OCI-LY1 (cell line): ENCODE measurements at regions not wholly inside any gene's neighbourhood (a gene's known extent, or its start where the extent isn't known, plus 50 kb on each side); places are given as distances from the start of the nearest gene placed in this dataset.
"Not testable (repeated sequence)": the region's sequence is repeated elsewhere in the genome, so short reads cannot be mapped to it uniquely, and the experiment has no call there.

Experiments
- H2AFZ ChIP-seq: fragments of 200-600 bp; sonication (generic), shearing (Covaris generic); 2 replicates; pipeline ENCODE4 v1.6.0; 2014; ENCODE audit warnings: antibody characterized with exemption, mild to moderate bottlenecking, low read length
- H3F3A ChIP-seq: fragments of 200-600 bp; sonication (generic), shearing (Covaris generic); 2 replicates; pipeline ENCODE4 v1.6.0; 2014; ENCODE audit warnings: mild to moderate bottlenecking, antibody characterized with exemption, low read length, moderate library complexity; ENCODE audit not compliant: insufficient read depth
- H3K27ac ChIP-seq: fragments of 200-600 bp; sonication (generic); 2 replicates; pipeline ENCODE4 v1.5.1; 2014; ENCODE audit warnings: low read length, mixed run types, mild to moderate bottlenecking, low read depth; ENCODE audit not compliant: poor library complexity, severe bottlenecking
- H3K27me3 ChIP-seq: fragments of 200-600 bp; sonication (generic); 2 replicates; pipeline ENCODE4 v1.6.0; 2014; ENCODE audit warnings: antibody characterized with exemption, mild to moderate bottlenecking, low read length, moderate library complexity; ENCODE audit not compliant: insufficient read depth
- H3K36me3 ChIP-seq: fragments of 200-600 bp; sonication (generic); 2 replicates; pipeline ENCODE4 v1.6.1; 2014; ENCODE audit warnings: mild to moderate bottlenecking, antibody characterized with exemption, low read length, moderate library complexity, mixed read lengths; ENCODE audit not compliant: insufficient read depth
- H3K4me1 ChIP-seq: fragments of 200-600 bp; sonication (generic); 2 replicates; pipeline ENCODE4 v1.5.1; 2014; ENCODE audit warnings: mild to moderate bottlenecking, low read length, moderate library complexity; ENCODE audit not compliant: insufficient read depth, severe bottlenecking
- H3K4me2 ChIP-seq: fragments of 200-600 bp; sonication (generic), shearing (Covaris generic); 2 replicates; pipeline ENCODE4 v1.6.1; 2014; ENCODE audit warnings: low read length
- H3K4me3 ChIP-seq: fragments of 200-600 bp; sonication (generic); 2 replicates; pipeline ENCODE4 v1.5.1; 2014; ENCODE audit warnings: low read length, low read depth, mild to moderate bottlenecking, mixed read lengths; ENCODE audit not compliant: poor library complexity, severe bottlenecking
- H3K79me2 ChIP-seq: fragments of 200-600 bp; shearing (Covaris generic); 2 replicates; pipeline ENCODE4 v1.6.1; 2016; ENCODE audit warnings: mixed run types, low read length, mixed read lengths; ENCODE audit not compliant: insufficient read depth
- H3K9ac ChIP-seq: fragments of 200-600 bp; sonication (generic), shearing (Covaris generic); 2 replicates; pipeline ENCODE4 v1.6.1; 2014; ENCODE audit warnings: mild to moderate bottlenecking, low read length, mixed read lengths
- H3K9me2 ChIP-seq: fragments of 200-600 bp; sonication (generic), shearing (Covaris generic); 2 replicates; pipeline ENCODE4 v1.6.1; 2014; ENCODE audit warnings: low read depth, mild to moderate bottlenecking, low read length, mixed read lengths
- H3K9me3 ChIP-seq: fragments of 200-600 bp; shearing (Covaris generic); 2 replicates; pipeline ENCODE4 v1.6.1; 2014; ENCODE audit warnings: low read length, mixed read lengths
- H4K20me1 ChIP-seq: fragments of 200-600 bp; sonication (generic), shearing (Covaris generic); 2 replicates; pipeline ENCODE4 v1.6.0; 2016; ENCODE audit warnings: mild to moderate bottlenecking, low read length; ENCODE audit not compliant: insufficient read depth
- CTCF ChIP-seq: fragments of 200-600 bp; sonication (generic), shearing (Covaris generic); IDR thresholded peaks from 2 replicates; pipeline ENCODE4 v1.5.1; 2017; ENCODE audit warnings: mild to moderate bottlenecking, antibody characterized with exemption, low read length, moderate library complexity, mixed read lengths
- EZH2 ChIP-seq: fragments of 200-600 bp; sonication (generic), shearing (Covaris generic); IDR thresholded peaks from 2 replicates; pipeline ENCODE4 v1.8.0; 2017; ENCODE audit warnings: borderline replicate concordance, mixed run types, mild to moderate bottlenecking, antibody characterized with exemption, low read length, moderate library complexity, mixed read lengths

GRCh38 chr4:169921732-169922131, 104.5 kb downstream of the MFAP3L start:
- Histone ChIP-seq H3K79me2 (no peaks in the 10 kb centered on the region), H3K4me3 (no peak overlapping the region), H3F3A (no peaks in the 10 kb centered on the region), H3K9me3 (no peaks in the 10 kb centered on the region), H3K27me3 (no peaks in the 10 kb centered on the region), H3K36me3 (no peaks in the 10 kb centered on the region), H3K4me1 (no peaks in the 10 kb centered on the region), H3K27ac (no peak overlapping the region), H3K9me2 (no peaks in the 10 kb centered on the region), H3K4me2 (no peak overlapping the region), H3K9ac (no peak overlapping the region), H4K20me1 (no peaks in the 10 kb centered on the region), H2AFZ (no peak overlapping the region)
- TF ChIP-seq CTCF (no peak), EZH2 (no peak)

GRCh38 chr4:169921237-169921636, 105.0 kb downstream of the MFAP3L start:
- Histone ChIP-seq H3K4me1 (no peaks in the 10 kb centered on the region), H3K9ac (no peak overlapping the region), H3F3A (no peaks in the 10 kb centered on the region), H3K27ac (no peak overlapping the region), H3K79me2 (no peaks in the 10 kb centered on the region), H3K9me3 (no peaks in the 10 kb centered on the region), H4K20me1 (no peaks in the 10 kb centered on the region), H3K36me3 (no peaks in the 10 kb centered on the region), H3K27me3 (no peaks in the 10 kb centered on the region), H2AFZ (no peak overlapping the region), H3K9me2 (no peaks in the 10 kb centered on the region), H3K4me2 (no peak overlapping the region), H3K4me3 (no peak overlapping the region)
- no peak for TF ChIP-seq EZH2
- TF ChIP-seq CTCF, result no peak

GRCh38 chr4:169919194-169920124, 106.7 kb downstream of the MFAP3L start:
- H3K27ac ChIP-seq, H3K4me2 ChIP-seq, H3K36me3 ChIP-seq, H4K20me1 ChIP-seq, H3K9me3 ChIP-seq, H2AFZ ChIP-seq, H3K4me1 ChIP-seq, H3K79me2 ChIP-seq, H3K4me3 ChIP-seq, H3K27me3 ChIP-seq, H3F3A ChIP-seq, H3K9ac ChIP-seq, H3K9me2 ChIP-seq: not testable (repeated sequence)

- Histone ChIP-seq H4K20me1 (no peaks in the 10 kb centered on the region), H3K79me2 (no peaks in the 10 kb centered on the region), H3K9me2 (no peaks in the 10 kb centered on the region), H3K27ac (no peak overlapping the region), H3K9me3 (no peaks in the 10 kb centered on the region), H3K4me3 (no peak overlapping the region), H3K4me2 (no peak overlapping the region), H3F3A (no peaks in the 10 kb centered on the region), H2AFZ (no peak overlapping the region), H3K4me1 (no peaks in the 10 kb centered on the region), H3K9ac (no peak overlapping the region), H3K36me3 (no peaks in the 10 kb centered on the region), H3K27me3 (no peaks in the 10 kb centered on the region)
- TF ChIP-seq CTCF (no peak), EZH2 (no peak)
These were observed 110.7 kb downstream of the MFAP3L start for GRCh38 chr4:169915545-169915944.
